Tibial nerve (tissue), 4 donors: ENCODE measurements at regions not wholly inside any gene's neighbourhood (a gene's known extent, or its start where the extent isn't known, plus 50 kb on each side); places are given as distances from the start of the nearest gene placed in this dataset.

Experiments used
- DNase-seq, 2 donors: peaks; one replicate each; pipeline ENCODE4 v3.0.0-alpha.2; 2019; ENCODE audit warnings: low spot score in 2 of 2
- H3K27ac ChIP-seq, 4 donors: fragments of 200-600 bp; sonication (generic) in 3 of 4; one replicate each; pipeline ENCODE4 v1.5.1; 2017 to 2019; ENCODE audit warnings: mild to moderate bottlenecking in 1 of 4
- H3K27me3 ChIP-seq, 2 donors: fragments of 200-600 bp; sonication (generic) in 1 of 2; one replicate each; pipeline versions ENCODE4 v1.5.1 to v1.6.0; 2017 to 2019
- H3K36me3 ChIP-seq, 3 donors: fragments of 200-600 bp; sonication (generic); one replicate each; pipeline ENCODE4 v1.5.1; 2018 to 2019
- H3K4me1 ChIP-seq, 4 donors: fragments of 200-600 bp; sonication (generic) in 3 of 4; one replicate each; pipeline ENCODE4 v1.5.1; 2017 to 2019
- H3K4me3 ChIP-seq, 4 donors: fragments of 200-600 bp; sonication (generic) in 3 of 4; one replicate each; pipeline ENCODE4 v1.5.1; 2017 to 2019; ENCODE audit warnings: mild to moderate bottlenecking in 1 of 4, moderate library complexity in 1 of 4
- H3K9me3 ChIP-seq, 4 donors: fragments of 200-600 bp; sonication (generic) in 3 of 4; one replicate each; pipeline ENCODE4 v1.5.1; 2017 to 2019
- EP300 ChIP-seq, 2 donors: sonication (generic); formaldehyde crosslinking; IDR thresholded peaks; one replicate each; pipeline ENCODE4 v1.6.1; 2017; ENCODE audit warnings: antibody characterized with exemption in 2 of 2, mild to moderate bottlenecking in 1 of 2
- POLR2A ChIP-seq, 2 donors: fragments of 450-650 bp; IDR thresholded peaks; one replicate each; pipeline ENCODE4 v1.6.1; 2017; ENCODE audit warnings: antibody characterized with exemption in 2 of 2, mild to moderate bottlenecking in 2 of 2, moderate library complexity in 2 of 2
- WGBS, 2 donors: methylation state at CpG; one replicate each; pipeline ENCODE4 v1.1.5; 2018; 5-methylcytosine and 5-hydroxymethylcytosine counted together
- TF ChIP-seq, protein P1 (sequence below), 5 experiments: fragments of 200-600 bp in 3 of 5; fragments of 450-650 bp in 2 of 5; sonication (generic) in 3 of 5; IDR thresholded peaks; one replicate each; pipeline ENCODE4 v1.5.1; 2016 to 2019; ENCODE audit warnings: antibody characterized with exemption in 5 of 5, mild to moderate bottlenecking in 3 of 5, moderate library complexity in 2 of 5

DNA sequence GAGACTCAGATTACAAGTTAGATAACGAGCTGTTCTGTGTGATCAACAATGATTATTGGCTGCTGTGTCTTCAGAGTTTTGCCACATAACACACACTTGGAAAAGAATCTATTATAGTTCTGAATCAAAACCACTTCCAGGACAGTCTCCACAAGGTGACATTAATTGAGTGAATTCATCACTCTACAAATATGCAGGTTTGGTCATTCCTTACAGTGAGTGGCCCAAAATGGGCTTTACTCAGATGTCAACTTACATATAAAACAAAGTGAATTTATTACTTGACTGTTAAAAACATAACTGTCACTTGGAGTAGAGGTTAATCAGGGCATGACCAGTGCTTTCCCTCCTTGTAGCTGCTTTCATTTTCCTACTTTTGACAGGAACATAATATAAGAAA, 984.3 kb downstream of the REEP3 start:
- no peaks in the 10 kb centered on the region for H3K36me3 ChIP-seq
- no peak for TF ChIP-seq POLR2A (IDR thresholded peaks at IDR 0.05)
- no peak for TF ChIP-seq EP300 (IDR thresholded peaks at IDR 0.05)
- TF ChIP-seq, protein P1, sequence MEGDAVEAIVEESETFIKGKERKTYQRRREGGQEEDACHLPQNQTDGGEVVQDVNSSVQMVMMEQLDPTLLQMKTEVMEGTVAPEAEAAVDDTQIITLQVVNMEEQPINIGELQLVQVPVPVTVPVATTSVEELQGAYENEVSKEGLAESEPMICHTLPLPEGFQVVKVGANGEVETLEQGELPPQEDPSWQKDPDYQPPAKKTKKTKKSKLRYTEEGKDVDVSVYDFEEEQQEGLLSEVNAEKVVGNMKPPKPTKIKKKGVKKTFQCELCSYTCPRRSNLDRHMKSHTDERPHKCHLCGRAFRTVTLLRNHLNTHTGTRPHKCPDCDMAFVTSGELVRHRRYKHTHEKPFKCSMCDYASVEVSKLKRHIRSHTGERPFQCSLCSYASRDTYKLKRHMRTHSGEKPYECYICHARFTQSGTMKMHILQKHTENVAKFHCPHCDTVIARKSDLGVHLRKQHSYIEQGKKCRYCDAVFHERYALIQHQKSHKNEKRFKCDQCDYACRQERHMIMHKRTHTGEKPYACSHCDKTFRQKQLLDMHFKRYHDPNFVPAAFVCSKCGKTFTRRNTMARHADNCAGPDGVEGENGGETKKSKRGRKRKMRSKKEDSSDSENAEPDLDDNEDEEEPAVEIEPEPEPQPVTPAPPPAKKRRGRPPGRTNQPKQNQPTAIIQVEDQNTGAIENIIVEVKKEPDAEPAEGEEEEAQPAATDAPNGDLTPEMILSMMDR (IDR thresholded peaks at IDR 0.05), result no peak
- H3K27ac ChIP-seq, result no peak overlapping the region
- no peaks in the 10 kb centered on the region for H3K4me1 ChIP-seq
- no peak for DNase-seq
- WGBS, 2 donors, result 79 to 89% methylated on average over 1 of the region's 1 CpG
- no peaks in the 10 kb centered on the region for H3K9me3 ChIP-seq
- no peaks in the 10 kb centered on the region for H3K27me3 ChIP-seq
- H3K4me3 ChIP-seq, result no peak overlapping the region

DNA sequence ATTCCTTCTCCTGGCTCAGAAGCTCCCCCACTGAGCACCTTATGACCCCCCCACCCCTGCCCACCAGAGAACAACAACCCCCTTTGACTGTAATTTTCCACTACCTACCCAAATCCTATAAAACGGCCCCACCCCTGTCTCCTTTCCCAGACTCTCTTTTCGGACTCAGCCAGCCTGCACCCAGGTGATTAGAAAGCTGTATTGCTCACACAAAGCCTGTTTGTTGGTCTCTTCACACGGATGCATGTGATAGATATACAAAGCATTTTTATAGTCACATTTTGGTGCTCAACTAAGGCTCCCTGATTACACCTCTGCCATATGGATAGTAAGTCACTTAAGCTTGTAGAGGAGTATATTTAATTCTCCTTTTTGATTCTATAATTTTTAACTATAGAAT, 985.8 kb downstream of the REEP3 start:
- no peak overlapping the region for H3K4me3 ChIP-seq
- 56 to 66% methylated on average over 3 of the region's 3 CpGs for WGBS, 2 donors
- TF ChIP-seq EP300 (IDR thresholded peaks at IDR 0.05) (no peak), POLR2A (IDR thresholded peaks at IDR 0.05) (no peak)
- TF ChIP-seq, protein P1 (IDR thresholded peaks at IDR 0.05), result no peak

DNA sequence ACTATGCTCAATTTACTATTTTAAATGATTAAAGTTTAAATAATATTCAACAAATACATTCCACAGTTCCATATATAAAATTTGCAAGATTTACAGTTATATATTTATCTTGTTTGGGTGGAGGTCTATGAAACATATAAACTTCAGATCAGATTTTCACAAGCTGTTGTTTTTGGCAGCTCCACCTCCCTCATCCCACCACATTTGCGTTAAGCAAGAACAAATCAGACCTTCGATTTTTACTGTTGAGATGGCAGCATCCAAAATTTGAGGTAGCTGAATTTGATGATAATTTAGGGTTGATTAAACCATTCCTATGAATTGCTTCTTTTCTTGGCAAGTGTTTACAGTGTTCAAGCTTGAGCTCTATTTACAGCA, 986.4 kb downstream of the REEP3 start:
- no peaks in the 10 kb centered on the region for H3K9me3 ChIP-seq
- 58 to 67% methylated on average over 2 of the region's 2 CpGs for WGBS, 2 donors
- no peak for TF ChIP-seq POLR2A (IDR thresholded peaks at IDR 0.05)
- TF ChIP-seq, protein P1 (IDR thresholded peaks at IDR 0.05), result no peak

More for the DNA sequence above, 985.8 kb downstream of the REEP3 start:
- no peak for DNase-seq
- no peaks in the 10 kb centered on the region for H3K4me1 ChIP-seq
- no peaks in the 10 kb centered on the region for H3K27me3 ChIP-seq
- no peaks in the 10 kb centered on the region for H3K36me3 ChIP-seq
- H3K27ac ChIP-seq, result no peak overlapping the region
- H3K9me3 ChIP-seq, result no peaks in the 10 kb centered on the region

DNA sequence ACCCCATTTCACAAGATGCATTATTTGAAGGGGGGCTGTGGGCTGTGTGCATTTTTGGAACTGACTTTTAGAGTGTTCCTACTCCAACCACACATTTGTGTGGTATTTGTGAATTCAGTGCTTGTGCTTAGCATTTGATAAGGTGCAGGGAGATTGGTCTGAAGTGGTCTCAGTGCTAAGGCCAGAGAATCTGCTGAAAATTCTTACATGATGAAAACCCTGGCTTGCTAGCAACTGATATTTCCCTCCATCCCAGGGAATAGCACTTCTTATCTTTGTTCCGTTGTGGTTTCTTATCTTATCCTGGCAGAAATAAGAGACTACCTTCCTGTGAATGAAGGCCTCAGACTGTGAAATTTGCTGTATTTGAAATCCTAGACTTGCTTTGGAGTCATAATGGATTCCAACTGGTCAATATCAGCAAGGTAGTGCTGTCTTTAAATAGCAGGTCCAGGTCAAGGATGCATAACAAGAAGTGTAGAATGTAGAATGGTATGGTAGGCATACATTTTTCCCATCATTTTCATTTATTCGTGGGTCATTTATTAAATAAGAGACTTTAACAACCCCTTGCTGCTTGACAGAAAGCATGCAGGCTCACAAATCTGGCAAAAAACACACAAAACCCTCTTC, 986.9 kb downstream of the REEP3 start:
- H3K4me3 ChIP-seq, result no peak overlapping the region
- no peaks in the 10 kb centered on the region for H3K9me3 ChIP-seq
- DNase-seq, result no peak
- H3K4me1 ChIP-seq, result no peaks in the 10 kb centered on the region
- H3K36me3 ChIP-seq, result no peaks in the 10 kb centered on the region
- WGBS, 2 donors, result 65 to 67% methylated on average over 2 of the region's 2 CpGs
- no peak overlapping the region for H3K27ac ChIP-seq
- TF ChIP-seq EP300 (IDR thresholded peaks at IDR 0.05), result no peak
- TF ChIP-seq, protein P1 (IDR thresholded peaks at IDR 0.05), result no peak
- no peaks in the 10 kb centered on the region for H3K27me3 ChIP-seq

More for the DNA sequence above, 986.4 kb downstream of the REEP3 start:
- no peaks in the 10 kb centered on the region for H3K4me1 ChIP-seq
- no peak for DNase-seq
- no peaks in the 10 kb centered on the region for H3K36me3 ChIP-seq
- H3K4me3 ChIP-seq, result no peak overlapping the region
- no peak overlapping the region for H3K27ac ChIP-seq
- H3K27me3 ChIP-seq, result no peaks in the 10 kb centered on the region

DNA sequence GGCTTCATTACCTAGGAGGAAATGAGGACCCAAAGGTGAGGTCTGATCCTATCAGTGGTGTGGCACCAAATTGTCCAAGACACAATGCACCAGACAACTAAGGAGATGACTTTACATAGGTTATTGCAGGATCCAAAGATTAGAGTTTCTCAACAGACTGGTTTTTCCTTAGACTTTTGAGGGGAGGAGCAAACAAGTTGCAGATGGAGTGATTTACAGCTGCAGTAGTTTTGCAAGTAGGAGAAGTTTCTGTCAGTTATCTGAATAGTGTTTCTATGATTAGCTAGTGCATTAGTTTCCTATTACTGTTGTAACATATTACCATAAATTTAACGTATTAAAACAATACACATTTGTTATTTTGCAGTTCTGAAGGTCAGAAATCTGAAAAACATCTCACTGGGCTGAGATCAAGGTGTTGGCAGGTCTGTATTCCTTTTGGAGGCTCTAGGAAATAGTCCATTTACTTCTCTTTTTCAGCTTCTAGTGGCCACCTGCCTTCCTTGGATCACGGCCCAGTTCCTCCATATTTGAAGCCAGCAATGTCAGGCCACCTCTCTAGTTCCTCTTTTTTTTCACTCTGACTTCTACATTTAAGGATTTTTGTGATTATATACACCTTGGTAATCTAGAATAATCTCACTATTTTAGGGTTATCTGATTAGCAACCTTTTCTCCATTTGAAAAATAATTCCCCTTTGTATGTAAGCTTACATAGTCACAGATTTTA, 994.9 kb downstream of the REEP3 start:
- Histone ChIP-seq H3K27me3 (no peaks in the 10 kb centered on the region), H3K27ac (no peak overlapping the region), H3K4me1 (no peaks in the 10 kb centered on the region), H3K36me3 (no peaks in the 10 kb centered on the region), H3K4me3 (no peak overlapping the region), H3K9me3 (no peaks in the 10 kb centered on the region)
- peak in 1 of 2 donors; percentile 44 for DNase-seq
- WGBS, 2 donors, result 58 to 64% methylated on average over 2 of the region's 2 CpGs
- TF ChIP-seq EP300 (IDR thresholded peaks at IDR 0.05) (no peak), POLR2A (IDR thresholded peaks at IDR 0.05) (no peak)
- TF ChIP-seq, protein P1 (IDR thresholded peaks at IDR 0.05), result no peak
